Endothelial cell of umbilical vein (primary cell): ENCODE measurements at regions not wholly inside any gene's neighbourhood (a gene's known extent, or its start where the extent isn't known, plus 50 kb on each side); places are given as distances from the start of the nearest gene placed in this dataset.
"Not testable (repeated sequence)": the region's sequence is repeated elsewhere in the genome, so short reads cannot be mapped to it uniquely, and the experiment has no call there.

Experiments
- BruUV-seq: library from RNA; stranded (reverse); fragments of 400-500 nt; replicated peaks from 2 replicates; lab custom pipeline; 2021; lab: Mats Ljungman, UMichigan
- CTCF ChIA-PET: fragments of 300-600, 350-600 bp; sonication (Branson Sonifier 250); formaldehyde crosslinking; loops from one replicate; lab custom pipeline; 2021; ENCODE audit warnings: antibody characterized with exemption, inconsistent platforms; lab: Charles Lee
- POLR2A ChIA-PET: fragments of 300-600, 350-600 bp; sonication (Branson Sonifier 250); formaldehyde crosslinking; loops from one replicate; lab custom pipeline; 2021; ENCODE audit warnings: antibody characterized with exemption, inconsistent platforms; lab: Charles Lee
- DNase-seq: peaks from one replicate; pipeline ENCODE4 v3.0.0-alpha.2; 2011; ENCODE audit warnings: low read depth, low spot score
- FAIRE-seq: peaks from 2 replicates; lab custom pipeline; 2011; peaks lifted over from hg19 to GRCh38; lab: Jason Lieb, UNC
- H2AFZ ChIP-seq: 2 replicates; pipeline ENCODE4 v1.6.0; 2012; ENCODE audit warnings: low read depth, low read length, control low read depth, inconsistent platforms
- H3K27ac ChIP-seq: 2 replicates; pipeline ENCODE4 v1.5.1; 2011; ENCODE audit warnings: low read depth, mild to moderate bottlenecking, control low read depth, low read length, moderate library complexity; ENCODE audit not compliant: insufficient read depth
- H3K27me3 ChIP-seq, 2 experiments: 2 replicates each; pipeline versions ENCODE4 v1.6.0 to v1.6.1; 2011; ENCODE audit warnings: low read length in 2 of 2, mixed read lengths in 1 of 2; ENCODE audit not compliant: control insufficient read depth in 2 of 2, insufficient read depth in 2 of 2
- H3K36me3 ChIP-seq, 2 experiments: 2 replicates in 1 of 2; 3 replicates in 1 of 2; pipeline ENCODE4 v1.5.1; 2011; ENCODE audit warnings: low read length in 2 of 2, mild to moderate bottlenecking in 1 of 2, moderate library complexity in 1 of 2; ENCODE audit not compliant: control insufficient read depth in 2 of 2, insufficient read depth in 2 of 2; ENCODE audit errors: extremely low read depth in 1 of 2
- H3K4me1 ChIP-seq: 3 replicates; pipeline ENCODE4 v1.5.1; 2011; ENCODE audit warnings: mild to moderate bottlenecking, low read length; ENCODE audit not compliant: control insufficient read depth, insufficient read depth; ENCODE audit errors: extremely low read depth
- H3K4me2 ChIP-seq: 2 replicates; pipeline ENCODE4 v1.6.1; 2011; ENCODE audit warnings: low read length, control low read depth, mixed read lengths; ENCODE audit not compliant: insufficient read depth
- H3K4me3 ChIP-seq, 3 experiments: fragments of 200-600 bp in 1 of 3; sonication (generic), shearing (Covaris generic) in 1 of 3; replicated peaks in 1 of 3; 2 replicates each; pipeline ENCODE4 v1.5.1; 2011 to 2016; ENCODE audit warnings: control low read depth in 3 of 3, low read length in 3 of 3, mild to moderate bottlenecking in 2 of 3, inconsistent platforms in 1 of 3, low read depth in 1 of 3, moderate library complexity in 1 of 3; ENCODE audit not compliant: insufficient read depth in 1 of 3
- H3K79me2 ChIP-seq: 2 replicates; pipeline ENCODE4 v1.6.0; 2012; ENCODE audit warnings: low read length, inconsistent platforms; ENCODE audit not compliant: control insufficient read depth, insufficient read depth
- H3K9ac ChIP-seq: replicated peaks from 2 replicates; pipeline ENCODE3; 2011; ENCODE audit warnings: low read length, control low read depth; ENCODE audit not compliant: insufficient read depth; ENCODE audit errors: extremely low read depth
- H3K9me1 ChIP-seq: replicated peaks from 3 replicates; pipeline ENCODE4 v1.6.0; 2011; ENCODE audit warnings: mild to moderate bottlenecking, low read length; ENCODE audit not compliant: control insufficient read depth, insufficient read depth; ENCODE audit errors: extremely low read depth
- H3K9me3 ChIP-seq: replicated peaks from 2 replicates; pipeline ENCODE4 v1.5.1; 2012; ENCODE audit warnings: low read length, inconsistent platforms; ENCODE audit not compliant: control insufficient read depth, insufficient read depth
- H4K20me1 ChIP-seq: replicated peaks from 2 replicates; pipeline ENCODE3; 2011; ENCODE audit warnings: mild to moderate bottlenecking, low read length; ENCODE audit not compliant: control insufficient read depth, insufficient read depth; ENCODE audit errors: extremely low read depth
- dilution Hi-C: fragments of 300-500 bp; cut with MboI; formaldehyde crosslinking; loops from one replicate; pipeline ENCODE4 v1.15.0; 2019; ENCODE audit warnings: low sequenced_read_pairs; ENCODE audit not compliant: extremely low pct_ligation_motif_present
- intact Hi-C: fragments of 100-400 bp; cut with micrococcal nuclease; formaldehyde crosslinking; loops from one replicate; pipeline ENCODE4 v1.10.0; 2022

GRCh38 chr6:168168936-168169335 is 89.9 kb upstream of the FRMD1 start:
- intact Hi-C loops, result not testable (repeated sequence)

GRCh38 chr6:168168330-168168729 is 89.3 kb upstream of the FRMD1 start:
- H3K79me2 ChIP-seq, FAIRE-seq, H3K4me2 ChIP-seq, CTCF ChIA-PET, H3K27me3 ChIP-seq, H3K9ac ChIP-seq, POLR2A ChIA-PET, dilution Hi-C loops, intact Hi-C loops, H4K20me1 ChIP-seq, BruUV-seq, H3K27ac ChIP-seq, H2AFZ ChIP-seq, H3K36me3 ChIP-seq, H3K9me3 ChIP-seq, H3K4me3 ChIP-seq, H3K4me1 ChIP-seq, DNase-seq, H3K9me1 ChIP-seq: not testable (repeated sequence)

More at GRCh38 chr6:168168936-168169335, 89.9 kb upstream of the FRMD1 start:
- POLR2A ChIA-PET, H4K20me1 ChIP-seq, dilution Hi-C loops, H2AFZ ChIP-seq, H3K36me3 ChIP-seq, H3K4me2 ChIP-seq, H3K27ac ChIP-seq, H3K79me2 ChIP-seq, H3K9ac ChIP-seq, CTCF ChIA-PET, BruUV-seq, FAIRE-seq, H3K9me3 ChIP-seq, H3K4me1 ChIP-seq, H3K9me1 ChIP-seq, DNase-seq, H3K4me3 ChIP-seq, H3K27me3 ChIP-seq: not testable (repeated sequence)
